Astrocyte (in vitro differentiated cells and primary cell): ENCODE measurements at regions not wholly inside any gene's neighbourhood (a gene's known extent, or its start where the extent isn't known, plus 50 kb on each side); places are given as distances from the start of the nearest gene placed in this dataset.

Experiments used
- DNase-seq: peaks from one replicate; pipeline ENCODE4 v3.0.0-alpha.2; 2010; ENCODE audit warnings: low read depth
- FAIRE-seq: peaks from 2 replicates; lab custom pipeline; 2011; peaks lifted over from hg19 to GRCh38; lab: Jason Lieb, UNC
- H2AFZ ChIP-seq: 2 replicates; pipeline ENCODE4 v1.6.0; 2012; ENCODE audit warnings: low read depth, low read length, inconsistent platforms
- H3K27ac ChIP-seq: 2 replicates; pipeline ENCODE4 v1.5.1; 2011; ENCODE audit warnings: low read depth, low read length, inconsistent platforms
- H3K27me3 ChIP-seq: 2 replicates; pipeline ENCODE4 v1.6.0; 2011; ENCODE audit warnings: low read length, inconsistent platforms; ENCODE audit not compliant: insufficient read depth
- H3K36me3 ChIP-seq: 2 replicates; pipeline ENCODE4 v1.5.1; 2011; ENCODE audit warnings: low read length, inconsistent platforms; ENCODE audit not compliant: insufficient read depth
- H3K4me1 ChIP-seq: 2 replicates; pipeline ENCODE4 v1.5.1; 2011; ENCODE audit warnings: low read length, inconsistent platforms; ENCODE audit not compliant: insufficient read depth
- H3K4me2 ChIP-seq: 2 replicates; pipeline ENCODE4 v1.6.0; 2012; ENCODE audit warnings: low read length, inconsistent platforms
- H3K4me3 ChIP-seq: 2 replicates; pipeline ENCODE4 v1.5.1; 2011; ENCODE audit warnings: low read depth, mild to moderate bottlenecking, low read length, inconsistent platforms; ENCODE audit not compliant: insufficient read depth
- H3K79me2 ChIP-seq: 2 replicates; pipeline ENCODE4 v1.6.0; 2012; ENCODE audit warnings: mild to moderate bottlenecking, low read length, inconsistent platforms; ENCODE audit not compliant: insufficient read depth
- H3K9ac ChIP-seq: 2 replicates; pipeline ENCODE4 v1.6.0; 2012; ENCODE audit warnings: mild to moderate bottlenecking, low read length, inconsistent platforms
- H3K9me3 ChIP-seq: 2 replicates; pipeline ENCODE4 v1.5.1; 2012; ENCODE audit warnings: low read depth, mild to moderate bottlenecking, low read length, inconsistent platforms; ENCODE audit not compliant: insufficient read depth
- H4K20me1 ChIP-seq: 2 replicates; pipeline ENCODE4 v1.6.0; 2012; ENCODE audit warnings: low read length, inconsistent platforms; ENCODE audit not compliant: insufficient read depth
- H3K27ac Mint-ChIP-seq: one replicate; pipeline ENCODE4 v1.8.0; 2021; ENCODE audit warnings: mild to moderate bottlenecking, mixed read lengths; ENCODE audit not compliant: unreplicated experiment
- H3K27me3 Mint-ChIP-seq: one replicate; pipeline ENCODE4 v1.8.0; 2021; ENCODE audit warnings: low read depth, mixed read lengths; ENCODE audit not compliant: unreplicated experiment
- H3K36me3 Mint-ChIP-seq: one replicate; pipeline ENCODE4 v1.8.0; 2021; ENCODE audit warnings: low read depth, mixed read lengths; ENCODE audit not compliant: unreplicated experiment
- H3K4me1 Mint-ChIP-seq: one replicate; pipeline ENCODE4 v1.8.0; 2021; ENCODE audit warnings: low read depth, mixed read lengths; ENCODE audit not compliant: unreplicated experiment
- H3K4me3 Mint-ChIP-seq: one replicate; pipeline ENCODE4 v1.8.0; 2021; ENCODE audit warnings: mild to moderate bottlenecking, moderate library complexity, mixed read lengths; ENCODE audit not compliant: unreplicated experiment
- H3K9me3 Mint-ChIP-seq: one replicate; pipeline ENCODE4 v1.8.0; 2021; ENCODE audit warnings: mild to moderate bottlenecking, mixed read lengths; ENCODE audit not compliant: unreplicated experiment
- CTCF ChIP-seq: IDR thresholded peaks from 2 replicates; pipeline ENCODE4 v1.5.1; 2011; ENCODE audit warnings: low read depth, mild to moderate bottlenecking, inconsistent platforms, low read length, moderate library complexity; ENCODE audit not compliant: insufficient read depth
- EZH2 ChIP-seq: IDR thresholded peaks from 2 replicates; pipeline ENCODE4 v1.6.1; 2012; ENCODE audit warnings: mild to moderate bottlenecking, low read length, inconsistent platforms; ENCODE audit not compliant: insufficient read depth

DNA sequence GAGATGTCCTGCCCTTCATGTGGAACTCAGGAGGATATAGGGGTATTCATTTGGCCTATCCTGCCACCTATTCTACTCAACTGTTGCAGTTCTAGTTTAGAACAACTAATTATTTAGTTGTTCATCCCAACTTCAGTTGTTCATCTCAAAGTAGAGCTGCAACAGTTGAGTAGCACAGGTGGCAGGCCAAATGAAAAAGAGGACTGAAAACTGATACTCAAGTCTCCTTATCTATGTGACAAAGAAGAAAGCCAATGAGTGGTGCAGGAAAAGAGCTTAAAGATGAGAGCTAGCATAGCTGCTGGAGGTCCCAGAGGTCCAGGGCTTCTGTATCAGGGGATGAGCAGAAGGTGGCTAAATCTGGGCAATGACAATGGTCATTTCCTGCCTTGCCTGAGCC, 148.9 kb upstream of the KITLG start:
- FAIRE-seq (no peak), DNase-seq (no peak)
- Mint-ChIP-seq H3K9me3 (no peaks in the 10 kb centered on the region), H3K36me3 (no peaks in the 10 kb centered on the region), H3K4me1 (no peaks in the 10 kb centered on the region), H3K27ac (no peak overlapping the region), H3K27me3 (no peaks in the 10 kb centered on the region), H3K4me3 (no peak overlapping the region)
- H3K9me3 ChIP-seq: no peaks in the 10 kb centered on the region
- H3K27me3 ChIP-seq: no peaks in the 10 kb centered on the region
- no peak overlapping the region for H2AFZ ChIP-seq
- no peak overlapping the region for H3K9ac ChIP-seq
- H3K4me3 ChIP-seq: no peak overlapping the region
- H3K27ac ChIP-seq: no peak overlapping the region
- H4K20me1 ChIP-seq: no peaks in the 10 kb centered on the region
- H3K36me3 ChIP-seq: no peaks in the 10 kb centered on the region
- H3K4me1 ChIP-seq: no peaks in the 10 kb centered on the region
- no peaks in the 10 kb centered on the region for H3K79me2 ChIP-seq
- TF ChIP-seq EZH2 (no peak), CTCF (no peak)
- no peak overlapping the region for H3K4me2 ChIP-seq

- no peaks in the 10 kb centered on the region for H3K27me3 Mint-ChIP-seq
- peak; percentile 11 for DNase-seq
- Histone ChIP-seq H4K20me1 (no peaks in the 10 kb centered on the region), H3K27me3 (no peaks in the 10 kb centered on the region), H3K9me3 (no peaks in the 10 kb centered on the region), H3K79me2 (no peaks in the 10 kb centered on the region), H3K4me3 (no peak overlapping the region), H3K4me2 (peak overlapping the region; percentile 58), H3K9ac (no peak overlapping the region), H2AFZ (peak overlapping the region; percentile 54), H3K4me1 (no peaks in the 10 kb centered on the region), H3K27ac (no peak overlapping the region), H3K36me3 (no peaks in the 10 kb centered on the region)
- H3K4me3 Mint-ChIP-seq: no peak overlapping the region
- H3K9me3 Mint-ChIP-seq: no peaks in the 10 kb centered on the region
- FAIRE-seq: peak; percentile 32
- no peak for TF ChIP-seq CTCF
- TF ChIP-seq EZH2: no peak
- no peaks in the 10 kb centered on the region for H3K36me3 Mint-ChIP-seq
- no peaks in the 10 kb centered on the region for H3K4me1 Mint-ChIP-seq
- no peak overlapping the region for H3K27ac Mint-ChIP-seq
These were observed 146.8 kb upstream of the KITLG start for GRCh38 chr12:88726806-88727720.

DNA sequence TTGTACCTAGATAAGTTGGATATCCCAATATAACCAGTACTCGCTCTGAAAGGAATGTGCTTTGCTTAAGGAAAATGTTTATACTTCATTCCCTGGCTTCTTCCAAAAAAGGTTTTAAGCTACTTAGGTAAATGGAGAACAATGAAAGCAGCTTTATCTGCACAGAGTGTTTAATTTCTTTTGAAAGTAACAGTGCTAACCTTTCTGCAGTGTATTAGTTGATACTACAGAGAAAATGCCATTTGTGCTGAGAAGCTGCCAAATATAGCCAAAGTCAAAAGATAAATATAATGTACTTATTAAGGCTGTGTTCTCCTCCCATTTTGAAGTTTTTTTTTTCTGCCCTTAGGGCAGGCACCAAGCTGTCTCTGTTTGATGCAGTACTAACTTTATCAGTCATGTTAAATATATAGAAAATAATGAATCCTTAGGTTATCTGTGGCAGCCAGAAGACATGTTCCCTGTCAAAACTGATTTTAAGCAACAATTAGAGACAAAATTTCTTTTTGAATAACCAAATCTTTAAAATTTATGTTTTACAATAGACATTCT, 145.4 kb upstream of the KITLG start:
- no peaks in the 10 kb centered on the region for H3K4me1 Mint-ChIP-seq
- no peaks in the 10 kb centered on the region for H3K27me3 Mint-ChIP-seq
- Histone ChIP-seq H3K27me3 (no peaks in the 10 kb centered on the region), H2AFZ (no peak overlapping the region), H3K4me2 (no peak overlapping the region), H3K9ac (no peak overlapping the region), H3K4me1 (no peaks in the 10 kb centered on the region), H3K27ac (no peak overlapping the region), H3K79me2 (no peaks in the 10 kb centered on the region), H3K36me3 (no peaks in the 10 kb centered on the region), H3K4me3 (no peak overlapping the region), H3K9me3 (no peaks in the 10 kb centered on the region), H4K20me1 (no peaks in the 10 kb centered on the region)
- TF ChIP-seq CTCF: no peak
- no peak for TF ChIP-seq EZH2
- no peaks in the 10 kb centered on the region for H3K9me3 Mint-ChIP-seq
- no peak overlapping the region for H3K27ac Mint-ChIP-seq
- DNase-seq: no peak
- no peak overlapping the region for H3K4me3 Mint-ChIP-seq
- H3K36me3 Mint-ChIP-seq: no peaks in the 10 kb centered on the region
- FAIRE-seq: no peak
